C4-2B (cell line): ENCODE measurements at regions not wholly inside any gene's neighbourhood (a gene's known extent, or its start where the extent isn't known, plus 50 kb on each side); places are given as distances from the start of the nearest gene placed in this dataset.

Experiments
- H3K27ac ChIP-seq: fragments of 450-650 bp; 2 replicates; pipeline ENCODE4 v1.5.1; 2017
- CTCF ChIP-seq: fragments of 450-650 bp; conservative IDR thresholded peaks from 2 replicates; pipeline ENCODE4 v1.5.1; 2017; ENCODE audit warnings: mild to moderate bottlenecking
- ZFX ChIP-seq: fragments of 450-650 bp; IDR thresholded peaks from 2 replicates; pipeline ENCODE4 v1.6.1; 2017

GRCh38 chr14:84520711-84521338 is 1009.1 kb upstream of the FLRT2 start:
- TF ChIP-seq ZFX, result no peak
- TF ChIP-seq CTCF, result no peak
- no peak overlapping the region for H3K27ac ChIP-seq

- no peak overlapping the region for H3K27ac ChIP-seq
- TF ChIP-seq CTCF, result no peak
Measured at GRCh38 chr14:84523746-84524145, 1006.2 kb upstream of the FLRT2 start.

- no peak overlapping the region for H3K27ac ChIP-seq
- TF ChIP-seq ZFX, result no peak
- TF ChIP-seq CTCF, result no peak
Measured at GRCh38 chr14:84527706-84528105, 1002.2 kb upstream of the FLRT2 start.

- TF ChIP-seq ZFX (no peak), CTCF (no peak)
- H3K27ac ChIP-seq, result no peak overlapping the region
Measured at GRCh38 chr14:84532016-84532415, 997.9 kb upstream of the FLRT2 start.

- TF ChIP-seq ZFX, result no peak
- no peak for TF ChIP-seq CTCF
- H3K27ac ChIP-seq, result no peak overlapping the region
Measured at GRCh38 chr14:84533181-84533725, 996.7 kb upstream of the FLRT2 start.

- TF ChIP-seq ZFX (no peak), CTCF (no peak)
- no peak overlapping the region for H3K27ac ChIP-seq
Measured at GRCh38 chr14:84533791-84534190, 996.2 kb upstream of the FLRT2 start.

GRCh38 chr14:84535484-84535883 is 994.5 kb upstream of the FLRT2 start:
- H3K27ac ChIP-seq, result no peak overlapping the region
- no peak for TF ChIP-seq CTCF
- TF ChIP-seq ZFX, result no peak
